ENCODE measurements at regions not wholly inside any gene's neighbourhood (a gene's known extent, or its start where the extent isn't known, plus 50 kb on each side); places are given as distances from the start of the nearest gene placed in this dataset.

- TF ChIP-seq CTCF (conservative IDR thresholded peaks at IDR 0.05; ENCODE audit: low read depth, low read length): no peak
- DNase-seq (ENCODE audit: low read depth): peak; percentile 83
- H3K4me3 ChIP-seq (ENCODE audit: low read depth, low read length): no peak overlapping the region
Observed at GRCh38 chr9:78539904-78540303, 243.0 kb downstream of the PSAT1 start.

DNA sequence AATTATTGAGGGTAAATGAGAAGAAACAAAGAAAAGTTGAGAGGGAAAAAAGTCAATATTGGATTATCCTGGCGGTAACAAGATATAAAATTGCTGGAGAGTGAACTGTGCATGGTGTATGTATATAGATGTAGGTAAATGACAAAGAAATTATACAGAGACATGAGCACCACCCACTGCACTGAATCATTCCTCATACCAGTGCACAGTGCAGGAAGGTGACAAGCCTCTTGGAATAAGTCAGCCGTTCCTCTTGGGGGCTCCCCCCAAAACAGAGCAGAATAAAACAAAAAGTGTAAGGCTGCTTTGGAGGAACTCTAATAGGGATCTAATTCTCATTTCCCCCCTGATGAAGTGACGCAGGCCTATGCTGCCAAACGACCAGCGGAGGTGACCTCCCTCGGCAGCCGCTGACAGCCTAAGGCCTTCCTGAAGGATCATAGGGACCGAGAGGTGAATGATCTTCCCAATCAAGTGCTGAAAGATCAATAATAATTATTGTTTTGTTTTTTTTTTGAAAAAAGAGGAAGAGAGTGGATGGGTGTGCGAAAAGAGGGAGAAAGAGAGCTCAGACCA, 245.0 kb downstream of the PSAT1 start:
- H3K4me3 ChIP-seq (ENCODE audit: low read depth, low read length): no peak overlapping the region
- DNase-seq (ENCODE audit: low read depth): no peak
- TF ChIP-seq CTCF (conservative IDR thresholded peaks at IDR 0.05; ENCODE audit: low read depth, low read length): no peak

DNA sequence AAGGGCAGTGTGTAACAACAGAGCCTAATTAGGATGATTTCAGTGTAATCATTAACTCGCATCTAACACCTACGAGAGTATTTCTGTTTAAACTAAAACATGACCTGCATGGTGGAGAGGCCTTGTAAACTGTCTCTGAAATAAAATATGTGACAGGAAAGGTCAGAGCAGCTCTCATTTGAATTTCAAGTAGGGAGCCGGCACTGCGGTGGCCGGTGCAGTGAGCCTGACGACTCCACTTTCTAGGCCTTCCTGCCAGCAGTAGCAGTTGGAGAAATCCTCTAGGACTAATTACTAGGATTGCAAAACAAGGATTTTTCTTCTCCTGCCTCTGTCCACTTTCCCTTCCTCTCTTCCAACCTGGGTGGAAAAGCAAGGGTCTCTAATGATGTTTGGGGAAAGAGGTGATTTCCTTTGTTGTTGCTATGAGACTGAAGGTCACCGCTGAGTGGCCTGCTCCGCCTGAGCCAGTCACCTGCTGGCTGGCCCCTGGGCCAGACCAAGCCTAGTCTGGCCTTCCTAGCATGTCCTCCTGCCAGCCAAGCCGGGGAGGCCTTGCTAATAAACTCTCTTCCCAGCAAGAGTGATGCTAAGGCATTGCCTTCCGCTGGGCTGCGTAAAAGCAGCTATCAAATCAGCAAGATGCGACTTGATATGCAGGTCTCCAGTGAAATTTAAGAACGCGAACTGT, 245.7 kb downstream of the PSAT1 start:
- DNase-seq (ENCODE audit: low read depth): no peak
- H3K4me3 ChIP-seq (ENCODE audit: low read depth, low read length): no peak overlapping the region
- no peak for TF ChIP-seq CTCF (conservative IDR thresholded peaks at IDR 0.05; ENCODE audit: low read depth, low read length)

GRCh38 chr9:78543353-78543752, 246.4 kb downstream of the PSAT1 start:
- DNase-seq (ENCODE audit: low read depth): no peak
- TF ChIP-seq CTCF (conservative IDR thresholded peaks at IDR 0.05; ENCODE audit: low read depth, low read length): no peak
- H3K4me3 ChIP-seq (ENCODE audit: low read depth, low read length): no peak overlapping the region

- DNase-seq (ENCODE audit: low read depth): no peak
- no peak overlapping the region for H3K4me3 ChIP-seq (ENCODE audit: low read depth, low read length)
- no peak for TF ChIP-seq CTCF (conservative IDR thresholded peaks at IDR 0.05; ENCODE audit: low read depth, low read length)
Observed at GRCh38 chr9:78544230-78544629, 247.3 kb downstream of the PSAT1 start.

DNA sequence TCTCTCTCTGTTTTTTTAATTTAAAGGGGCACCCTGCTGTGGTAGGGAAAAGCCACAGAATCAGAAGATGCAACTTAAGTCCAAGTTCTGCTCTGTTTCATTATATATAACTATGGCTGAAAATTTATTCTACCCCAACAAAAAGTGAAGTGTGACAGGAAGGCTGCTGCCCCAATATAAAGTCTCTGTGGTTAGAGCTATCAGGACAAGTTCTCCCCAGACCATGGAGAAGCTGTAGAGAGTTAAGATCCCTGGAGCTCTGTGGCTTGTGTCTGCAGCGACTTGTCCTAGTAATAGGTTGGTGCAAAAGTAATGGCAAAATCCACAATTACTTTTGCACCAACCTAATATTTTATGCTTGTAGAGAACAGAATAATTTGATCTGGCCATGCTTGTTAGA, 250.9 kb downstream of the PSAT1 start:
- DNase-seq (ENCODE audit: low read depth): no peak
- no peak overlapping the region for H3K4me3 ChIP-seq (ENCODE audit: low read depth, low read length)
- no peak for TF ChIP-seq CTCF (conservative IDR thresholded peaks at IDR 0.05; ENCODE audit: low read depth, low read length)

GRCh38 chr9:78548670-78549069, 251.7 kb downstream of the PSAT1 start:
- DNase-seq (ENCODE audit: low read depth): no peak
- no peak for TF ChIP-seq CTCF (conservative IDR thresholded peaks at IDR 0.05; ENCODE audit: low read depth, low read length)
- H3K4me3 ChIP-seq (ENCODE audit: low read depth, low read length): no peak overlapping the region
